Endothelial cell (in vitro differentiated cells): ENCODE measurements at regions not wholly inside any gene's neighbourhood (a gene's known extent, or its start where the extent isn't known, plus 50 kb on each side); places are given as distances from the start of the nearest gene placed in this dataset.
"Not testable (repeated sequence)": the region's sequence is repeated elsewhere in the genome, so short reads cannot be mapped to it uniquely, and the experiment has no call there.

Source experiments
- DNase-seq: peaks from one replicate; pipeline ENCODE4 v3.0.0; 2021; ENCODE audit warnings: low spot score
- H3K27ac Mint-ChIP-seq: one replicate; pipeline ENCODE4 v1.8.0; 2021; ENCODE audit warnings: mixed read lengths, inconsistent platforms; ENCODE audit not compliant: unreplicated experiment
- H3K27me3 Mint-ChIP-seq: one replicate; pipeline ENCODE4 v1.8.0; 2021; ENCODE audit warnings: mild to moderate bottlenecking, moderate library complexity, mixed read lengths, inconsistent platforms; ENCODE audit not compliant: unreplicated experiment
- H3K36me3 Mint-ChIP-seq: one replicate; pipeline ENCODE4 v1.8.0; 2021; ENCODE audit warnings: mild to moderate bottlenecking, low read depth, mixed read lengths, inconsistent platforms; ENCODE audit not compliant: unreplicated experiment
- H3K4me1 Mint-ChIP-seq: one replicate; pipeline ENCODE4 v1.8.0; 2021; ENCODE audit warnings: mild to moderate bottlenecking, mixed read lengths, inconsistent platforms; ENCODE audit not compliant: unreplicated experiment
- H3K4me3 Mint-ChIP-seq: one replicate; pipeline ENCODE4 v1.8.0; 2021; ENCODE audit warnings: mild to moderate bottlenecking, mixed read lengths, inconsistent platforms; ENCODE audit not compliant: unreplicated experiment
- H3K9me3 Mint-ChIP-seq: one replicate; pipeline ENCODE4 v1.8.0; 2021; ENCODE audit warnings: mixed read lengths, inconsistent platforms; ENCODE audit not compliant: unreplicated experiment
- CTCF ChIP-seq: fragments of 200-600 bp; sonication (generic); IDR thresholded peaks from one replicate; pipeline ENCODE4 v1.5.0; 2021; ENCODE audit warnings: antibody characterized with exemption; ENCODE audit not compliant: unreplicated experiment

DNA sequence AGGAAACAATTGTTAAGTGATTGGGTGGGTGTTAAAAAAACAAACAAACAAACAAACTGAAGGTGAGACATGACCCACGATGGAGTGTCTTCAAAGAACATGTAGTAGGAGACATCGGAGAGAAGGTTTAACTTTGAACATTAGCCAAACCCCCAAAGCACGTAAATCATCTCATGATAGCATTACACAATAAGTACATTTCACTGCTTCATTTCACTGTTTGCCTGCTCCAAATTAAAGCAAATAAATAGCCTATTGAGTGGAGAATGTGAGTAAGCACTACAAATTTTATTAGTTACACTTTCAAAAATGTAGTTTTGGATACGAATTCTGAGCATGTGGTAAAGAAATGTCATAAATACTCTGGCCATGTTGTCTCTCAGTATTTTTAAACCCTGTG is 287.0 kb downstream of the SI start:
- Mint-ChIP-seq H3K36me3 (peaks cover 3% of the 10 kb centered on the region), H3K4me3 (no peak overlapping the region), H3K27me3 (no peaks in the 10 kb centered on the region), H3K27ac (no peak overlapping the region), H3K9me3 (no peaks in the 10 kb centered on the region), H3K4me1 (no peaks in the 10 kb centered on the region)
- no peak for DNase-seq
- TF ChIP-seq CTCF: no peak

DNA sequence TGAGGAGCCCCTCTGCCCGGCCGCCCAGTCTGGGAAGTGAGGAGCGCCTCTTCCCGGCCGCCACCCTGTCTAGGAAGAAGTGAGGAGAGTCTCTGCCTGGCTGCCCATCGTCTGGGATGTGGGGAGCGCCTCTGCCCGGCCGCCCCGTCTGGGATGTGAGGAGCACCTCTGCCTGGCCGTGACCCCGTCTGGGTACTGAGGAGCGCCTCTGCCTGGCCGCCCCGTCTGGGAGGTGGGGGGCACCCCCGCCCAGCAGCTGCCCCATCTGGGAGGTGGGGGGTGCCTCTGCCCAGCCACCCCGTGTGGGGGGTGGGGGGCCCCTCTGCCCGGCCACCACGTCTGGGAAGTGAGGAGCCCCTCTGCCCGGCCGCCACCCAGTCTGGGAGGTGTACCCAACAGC is 293.9 kb downstream of the SI start:
- not testable (repeated sequence) for H3K4me3 Mint-ChIP-seq, DNase-seq, H3K27me3 Mint-ChIP-seq, H3K4me1 Mint-ChIP-seq, H3K27ac Mint-ChIP-seq, H3K9me3 Mint-ChIP-seq, H3K36me3 Mint-ChIP-seq

DNA sequence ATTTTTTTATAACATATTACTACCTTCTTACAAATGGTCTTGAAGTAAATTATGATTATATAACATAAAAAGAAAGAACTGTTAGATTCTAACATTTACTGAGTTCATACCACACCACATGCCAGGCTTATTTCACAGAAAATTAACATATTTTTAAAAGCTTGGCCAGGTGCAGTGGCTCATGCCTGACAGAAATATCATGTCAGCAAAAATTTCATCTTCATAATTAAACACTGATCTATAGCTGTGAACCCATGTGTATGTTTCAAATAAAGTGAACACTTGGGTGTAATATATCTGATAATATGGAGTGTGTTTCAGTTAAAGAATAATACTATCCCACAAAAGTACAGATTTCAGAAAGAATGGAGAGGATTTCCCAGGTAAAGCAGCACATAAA is 296.5 kb downstream of the SI start:
- H3K4me3 Mint-ChIP-seq: no peak overlapping the region
- TF ChIP-seq CTCF: no peak

DNA sequence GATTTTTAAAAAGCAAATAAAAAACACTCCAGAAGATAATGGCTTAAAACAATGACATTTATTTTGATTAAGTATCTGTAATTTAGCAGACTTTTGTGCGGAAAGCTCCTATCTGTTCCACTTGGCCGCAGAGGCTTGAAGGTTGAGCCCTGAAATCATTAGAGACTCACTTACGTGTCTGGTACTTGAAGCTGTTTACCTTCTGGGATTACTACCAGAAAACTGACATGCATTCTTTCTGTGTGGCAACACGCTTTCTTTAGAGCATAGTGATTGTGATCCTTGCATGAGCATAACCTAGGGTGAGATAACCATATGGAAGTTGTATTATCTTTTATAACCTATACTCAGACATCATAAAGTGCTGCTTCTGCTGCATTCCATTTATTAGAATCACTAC is 298.5 kb downstream of the SI start:
- no peaks in the 10 kb centered on the region for H3K9me3 Mint-ChIP-seq
- no peak for TF ChIP-seq CTCF
- DNase-seq: no peak
- peaks cover 2% of the 10 kb centered on the region for H3K27me3 Mint-ChIP-seq
- no peak overlapping the region for H3K4me3 Mint-ChIP-seq
- no peak overlapping the region for H3K27ac Mint-ChIP-seq
- H3K4me1 Mint-ChIP-seq: no peaks in the 10 kb centered on the region
- H3K36me3 Mint-ChIP-seq: no peaks in the 10 kb centered on the region

More for the DNA sequence above, 296.5 kb downstream of the SI start:
- no peaks in the 10 kb centered on the region for H3K9me3 Mint-ChIP-seq
- H3K27me3 Mint-ChIP-seq: peaks cover 2% of the 10 kb centered on the region
- no peak for DNase-seq
- no peak overlapping the region for H3K27ac Mint-ChIP-seq
- H3K36me3 Mint-ChIP-seq: peaks cover 3% of the 10 kb centered on the region
- H3K4me1 Mint-ChIP-seq: no peaks in the 10 kb centered on the region

DNA sequence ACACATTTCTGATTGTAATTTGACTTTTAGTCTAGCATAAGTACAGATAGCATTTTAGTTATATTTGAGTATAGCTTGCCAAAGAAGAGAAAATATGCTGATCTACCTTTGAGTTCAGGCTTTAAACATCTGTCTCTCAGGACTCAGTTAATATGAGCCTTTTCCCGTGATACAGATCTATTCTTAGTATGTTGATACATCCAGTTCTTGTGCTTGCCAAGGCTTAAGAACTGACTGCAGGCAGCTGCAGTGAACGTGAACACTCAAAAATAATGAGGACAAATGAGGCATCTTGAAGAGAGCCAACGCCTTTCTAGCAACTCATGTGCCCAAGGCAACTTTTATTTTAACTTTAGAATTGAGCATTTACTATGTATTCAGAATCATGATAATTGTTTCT is 325.5 kb downstream of the SI start:
- Mint-ChIP-seq H3K36me3 (no peaks in the 10 kb centered on the region), H3K4me3 (no peak overlapping the region), H3K4me1 (no peaks in the 10 kb centered on the region), H3K27me3 (no peaks in the 10 kb centered on the region), H3K9me3 (no peaks in the 10 kb centered on the region), H3K27ac (no peak overlapping the region)
- no peak for DNase-seq
- no peak for TF ChIP-seq CTCF

DNA sequence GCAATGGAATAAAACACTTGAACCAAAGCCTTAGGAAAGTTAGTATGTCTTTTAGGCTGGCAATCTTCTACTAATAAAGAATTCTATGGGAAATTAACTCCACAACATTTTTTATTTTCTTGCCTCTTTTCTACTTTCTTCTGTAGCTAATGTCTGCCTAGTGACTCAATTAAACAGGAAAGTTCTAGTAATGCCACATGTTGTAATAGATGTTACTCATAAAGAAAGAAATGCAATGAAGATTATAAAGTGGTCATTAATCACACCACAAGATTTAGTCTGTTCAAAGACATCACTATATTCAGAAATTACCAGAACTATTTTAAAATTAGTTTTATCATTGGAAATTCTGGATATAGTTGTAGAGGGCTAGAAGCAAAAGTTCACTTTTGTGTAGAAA is 329.7 kb downstream of the SI start:
- Mint-ChIP-seq H3K27me3 (no peaks in the 10 kb centered on the region), H3K36me3 (no peaks in the 10 kb centered on the region), H3K9me3 (no peaks in the 10 kb centered on the region), H3K4me3 (no peak overlapping the region), H3K27ac (no peak overlapping the region), H3K4me1 (no peaks in the 10 kb centered on the region)
- DNase-seq: no peak
- TF ChIP-seq CTCF: no peak
